ENCODE measurements at regions not wholly inside any gene's neighbourhood (a gene's known extent, or its start where the extent isn't known, plus 50 kb on each side); places are given as distances from the start of the nearest gene placed in this dataset.

- TF ChIP-seq CTCF (IDR thresholded peaks at IDR 0.05; ENCODE audit: low read depth, low read length) (no peak), POLR2A (IDR thresholded peaks at IDR 0.05; ENCODE audit: extremely low read depth, insufficient read length) (no peak)
Observed at GRCh38 chr1:58939146-58939545, 155.3 kb upstream of the JUN start.

Measured in NB4 (cell line).